ENCODE measurements at regions not wholly inside any gene's neighbourhood (a gene's known extent, or its start where the extent isn't known, plus 50 kb on each side); places are given as distances from the start of the nearest gene placed in this dataset.

GRCh38 chr7:69365651-69366192, 232.6 kb upstream of the AUTS2 start:
- H3K27ac ChIP-seq, result no peak overlapping the region
- no peak for DNase-seq
- H3K27me3 ChIP-seq (ENCODE audit: insufficient read depth, low read depth, severe bottlenecking), result no peaks in the 10 kb centered on the region
- TF ChIP-seq CTCF (IDR thresholded peaks at IDR 0.05; ENCODE audit: low read depth, low read length), result no peak
- H3K9me3 ChIP-seq (ENCODE audit: severe bottlenecking), result no peaks in the 10 kb centered on the region
- H3K36me3 ChIP-seq, result no peaks in the 10 kb centered on the region
- no peak overlapping the region for H3K4me3 ChIP-seq (ENCODE audit: low read depth, low read length)

- Histone ChIP-seq H3K9me3 (ENCODE audit: severe bottlenecking) (no peaks in the 10 kb centered on the region), H3K4me3 (ENCODE audit: low read depth, low read length) (no peak overlapping the region), H3K27me3 (ENCODE audit: insufficient read depth, low read depth, severe bottlenecking) (no peaks in the 10 kb centered on the region), H3K36me3 (no peaks in the 10 kb centered on the region), H3K27ac (no peak overlapping the region)
- TF ChIP-seq CTCF (IDR thresholded peaks at IDR 0.05; ENCODE audit: low read depth, low read length), result no peak
- DNase-seq, result no peak
Observed at GRCh38 chr7:69367780-69368179, 230.5 kb upstream of the AUTS2 start.

DNA sequence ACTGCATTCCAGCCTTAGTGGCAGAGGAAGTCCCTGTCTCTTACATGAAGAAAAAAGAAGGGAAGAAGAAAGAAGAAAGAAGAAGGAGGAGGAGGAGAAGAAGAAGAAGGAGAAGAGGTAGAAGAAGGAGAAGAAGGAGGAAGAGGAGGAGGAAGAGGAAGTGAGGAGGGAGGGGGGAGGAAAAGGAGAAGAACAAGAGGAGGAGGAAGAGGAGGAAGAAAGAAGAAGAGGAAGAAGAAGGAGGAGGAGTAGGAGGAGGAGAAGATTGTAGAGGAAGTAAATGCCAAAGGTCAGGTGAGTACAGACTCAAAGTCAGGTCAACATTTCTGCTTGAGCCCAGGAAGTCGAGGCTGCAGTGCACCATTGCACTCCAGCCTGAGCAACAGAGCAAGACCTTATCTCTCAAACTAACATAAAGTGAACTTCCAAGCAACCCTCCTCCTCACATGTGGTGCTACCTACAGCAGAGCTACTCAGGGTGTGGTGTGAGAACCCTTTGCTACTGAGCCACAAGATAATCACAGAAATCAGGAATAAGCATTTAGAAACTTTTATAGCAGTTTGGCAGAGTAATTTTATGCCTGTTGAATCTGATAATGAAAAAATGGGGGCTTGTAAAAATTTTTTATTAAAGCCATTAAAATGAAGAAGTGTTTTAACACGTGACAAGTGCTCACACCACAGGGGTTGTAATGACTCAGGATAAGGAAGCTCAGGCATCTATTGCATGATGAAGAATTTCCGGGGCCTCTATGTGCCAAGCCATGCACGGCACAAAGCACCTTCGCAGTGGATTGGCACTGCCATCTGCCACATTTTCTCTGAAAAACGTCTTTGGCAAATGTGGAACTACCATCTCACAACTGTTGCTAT, 224.9 kb upstream of the AUTS2 start:
- Histone ChIP-seq H3K9me3 (ENCODE audit: severe bottlenecking) (no peaks in the 10 kb centered on the region), H3K27ac (no peak overlapping the region), H3K4me3 (ENCODE audit: low read depth, low read length) (no peak overlapping the region), H3K27me3 (ENCODE audit: insufficient read depth, low read depth, severe bottlenecking) (no peaks in the 10 kb centered on the region), H3K36me3 (no peaks in the 10 kb centered on the region)
- DNase-seq, result no peak
- TF ChIP-seq CTCF (IDR thresholded peaks at IDR 0.05; ENCODE audit: low read depth, low read length), result no peak

- H3K4me3 ChIP-seq (ENCODE audit: low read depth, low read length), result no peak overlapping the region
- H3K27ac ChIP-seq, result no peak overlapping the region
- TF ChIP-seq CTCF (IDR thresholded peaks at IDR 0.05; ENCODE audit: low read depth, low read length), result no peak
Observed at GRCh38 chr7:69374044-69374425, 224.2 kb upstream of the AUTS2 start.

DNA sequence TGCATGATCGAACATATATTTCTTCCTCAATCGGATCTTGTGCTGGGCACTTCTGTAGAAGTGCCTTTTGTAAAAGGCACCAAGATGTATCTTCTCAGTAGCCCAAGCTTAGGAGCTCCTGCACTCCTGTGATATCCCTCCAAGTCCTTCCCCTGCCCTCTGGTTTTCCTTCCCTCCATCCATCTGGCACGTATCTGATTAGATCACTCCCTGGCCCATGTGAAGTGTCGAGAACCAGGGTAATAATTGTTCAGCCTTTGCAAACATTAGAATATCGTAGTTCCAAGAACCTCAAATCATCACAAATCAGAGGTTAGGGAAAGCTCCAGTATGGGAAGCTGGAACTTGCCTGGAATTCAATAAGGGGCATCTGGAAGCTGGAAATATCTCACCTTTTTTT, 221.1 kb upstream of the AUTS2 start:
- no peaks in the 10 kb centered on the region for H3K27me3 ChIP-seq (ENCODE audit: insufficient read depth, low read depth, severe bottlenecking)
- no peak for TF ChIP-seq CTCF (IDR thresholded peaks at IDR 0.05; ENCODE audit: low read depth, low read length)
- H3K4me3 ChIP-seq (ENCODE audit: low read depth, low read length), result no peak overlapping the region
- no peaks in the 10 kb centered on the region for H3K9me3 ChIP-seq (ENCODE audit: severe bottlenecking)
- no peaks in the 10 kb centered on the region for H3K36me3 ChIP-seq
- no peak overlapping the region for H3K27ac ChIP-seq
- DNase-seq, result no peak

More at GRCh38 chr7:69374044-69374425, 224.2 kb upstream of the AUTS2 start:
- Histone ChIP-seq H3K27me3 (ENCODE audit: insufficient read depth, low read depth, severe bottlenecking) (no peaks in the 10 kb centered on the region), H3K36me3 (no peaks in the 10 kb centered on the region), H3K9me3 (ENCODE audit: severe bottlenecking) (no peaks in the 10 kb centered on the region)
- no peak for DNase-seq
